ENCODE measurements at regions not wholly inside any gene's neighbourhood (a gene's known extent, or its start where the extent isn't known, plus 50 kb on each side); places are given as distances from the start of the nearest gene placed in this dataset.

GRCh38 chrX:9147726-9148125 is 113.8 kb upstream of the FAM9B start:
- Histone ChIP-seq H3K4ac (replicated peaks; ENCODE audit: insufficient read length, low read depth, low read length) (no peak overlapping the region), H3K36me3 (ENCODE audit: control insufficient read depth in 2 of 4, insufficient read depth in 4 of 4, low read length in 3 of 4) (peaks cover 0 to 3% (median 0%) of the 10 kb centered on the region in 4 experiments; a peak in 2 of 8 replicates), H3K23ac (ENCODE audit: insufficient read length) (no peak overlapping the region), H3K9ac (replicated peaks in 1 of 4; ENCODE audit: extremely low read depth in 1 of 4, low read depth in 3 of 4, low read length in 3 of 4) (no peak overlapping the region), H2AK5ac (ENCODE audit: low read depth, low read length) (no peak overlapping the region), H3K9me3 (ENCODE audit: insufficient read depth in 2 of 2, low read depth in 1 of 2, low read length in 1 of 2) (peaks cover 10 to 16% of the 10 kb centered on the region in 2 experiments; a peak in 3 of 4 replicates), H3K27ac (ENCODE audit: low read depth, low read length) (0 out of 2 replicates have a peak overlapping the region, but pooled peaks have one; percentile 52), H3K79me1 (ENCODE audit: low read depth, low read length) (no peaks in the 10 kb centered on the region), H2AFZ (ENCODE audit: low read length) (no peak overlapping the region), H4K91ac (replicated peaks; ENCODE audit: insufficient read length, low read length) (no peak overlapping the region), H4K20me1 (replicated peaks in 1 of 2; ENCODE audit: control insufficient read depth in 1 of 2, insufficient read depth in 2 of 2, low read length in 2 of 2) (no peaks in the 10 kb centered on the region), H2BK12ac (ENCODE audit: low read depth, low read length) (no peak overlapping the region), H3K14ac (ENCODE audit: insufficient read length) (no peak overlapping the region), H3K4me3 (ENCODE audit: extremely low read depth in 1 of 4, insufficient read depth in 2 of 4, low read depth in 3 of 4, low read length in 4 of 4) (peak overlapping the region in 1 of 4 experiments; percentile 42; a peak in 3 of 8 replicates), H4K8ac (ENCODE audit: extremely low read depth, insufficient read depth, low read length) (no peak overlapping the region), H2BK15ac (ENCODE audit: low read length) (no peak overlapping the region), H3K23me2 (ENCODE audit: low read depth, low read length) (no peaks in the 10 kb centered on the region), H3K56ac (replicated peaks; ENCODE audit: insufficient read length, low read depth, low read length) (no peak overlapping the region), H2BK120ac (replicated peaks; ENCODE audit: low read depth, low read length) (peak overlapping the region; percentile 97), H2BK5ac (ENCODE audit: low read depth, low read length) (peak overlapping the region; percentile 81; the same call in 1 of the 2 replicates), H3K79me2 (ENCODE audit: control insufficient read depth in 1 of 2, insufficient read depth in 2 of 2, low read length in 2 of 2) (no peaks in the 10 kb centered on the region), H3K4me1 (replicated peaks in 1 of 4; ENCODE audit: control insufficient read depth in 3 of 4, insufficient read depth in 4 of 4, low read length in 3 of 4) (peaks cover 2 to 15% (median 7%) of the 10 kb centered on the region in 4 experiments; a peak in 4 of 7 replicates), H4K5ac (ENCODE audit: insufficient read length, low read depth, low read length) (peak overlapping the region; percentile 76), H2BK20ac (ENCODE audit: low read length) (no peak overlapping the region), H3K4me2 (ENCODE audit: insufficient read depth in 1 of 2, low read depth in 2 of 2, low read length in 2 of 2) (peak overlapping the region; percentile 56 to 78), H3K18ac (ENCODE audit: extremely low read depth, low read length) (no peak overlapping the region; the same call in 1 of the 2 replicates), H3K27me3 (replicated peaks in 1 of 4; ENCODE audit: control insufficient read depth in 3 of 4, extremely low read depth in 1 of 4, insufficient read depth in 3 of 4, low read length in 3 of 4) (no peaks in the 10 kb centered on the region)
- 0% methylated on average over 3 of the region's 7 CpGs; no CpG with 5 or more reads in 1 of the 2 experiments for WGBS, 2 experiments (ENCODE audit: extremely low coverage in 1 of 2, insufficient coverage in 1 of 2, insufficient read length in 1 of 2, insufficient replicate concordance in 2 of 2, low coverage in 1 of 2, low lambda C conversion rate in 2 of 2, missing lambda C conversion rate in 1 of 2)
- DNase-seq (ENCODE audit: low read depth in 1 of 2, low spot score in 2 of 2): peak; percentile 45 to 61
- FAIRE-seq: peak; percentile 50
- ChIA-PET CTCF (ENCODE audit: partially characterized antibody) (interaction anchor here (0.6 to 1.4 kb wide), 7 partner anchors 17 to 393 kb away, joined by 3 to 7 read pairs (median 4); no protein-coding TSS in a partner anchor), POLR2A (ENCODE audit: partially characterized antibody) (interaction anchor here (0.6 to 0.7 kb wide), 2 partner anchors 9 to 1513 kb away, joined by 3 read pairs; no protein-coding TSS in a partner anchor)
- TF ChIP-seq CTBP2 (IDR thresholded peaks at IDR 0.05; ENCODE audit: borderline replicate concordance, insufficient read depth, insufficient read length, low read length) (no peak), GABPA (IDR thresholded peaks at IDR 0.05; ENCODE audit: borderline replicate concordance, insufficient read depth, low read length) (no peak), RXRA (IDR thresholded peaks at IDR 0.05; ENCODE audit: insufficient read depth, low read depth, low read length) (no peak), CEBPB (IDR thresholded peaks at IDR 0.05; ENCODE audit: low read depth, low read length) (no peak), CBX8 (IDR thresholded peaks at IDR 0.05; ENCODE audit: borderline replicate concordance, low read depth, low read length) (no peak), FOSL1 (IDR thresholded peaks at IDR 0.05; ENCODE audit: insufficient read depth, low read depth, low read length) (no peak), RAD21 (IDR thresholded peaks at IDR 0.05 in 1 of 2, conservative IDR thresholded peaks at IDR 0.05 in 1 of 2; ENCODE audit: low read depth in 2 of 2, low read length in 2 of 2) (peak in 1 of 2 experiments; percentile 22; a peak in 1 of 4 replicates), NANOG (IDR thresholded peaks at IDR 0.05; ENCODE audit: insufficient read depth, low read depth, low read length, poor library complexity, severe bottlenecking) (peak; percentile 47), SUZ12 (IDR thresholded peaks at IDR 0.05; ENCODE audit: low read length) (no peak), SP1 (IDR thresholded peaks at IDR 0.05; ENCODE audit: low read depth, low read length) (peak; percentile 47; the same call in 1 of the 2 replicates)
